ENCODE measurements at regions not wholly inside any gene's neighbourhood (a gene's known extent, or its start where the extent isn't known, plus 50 kb on each side); places are given as distances from the start of the nearest gene placed in this dataset.

DNA sequence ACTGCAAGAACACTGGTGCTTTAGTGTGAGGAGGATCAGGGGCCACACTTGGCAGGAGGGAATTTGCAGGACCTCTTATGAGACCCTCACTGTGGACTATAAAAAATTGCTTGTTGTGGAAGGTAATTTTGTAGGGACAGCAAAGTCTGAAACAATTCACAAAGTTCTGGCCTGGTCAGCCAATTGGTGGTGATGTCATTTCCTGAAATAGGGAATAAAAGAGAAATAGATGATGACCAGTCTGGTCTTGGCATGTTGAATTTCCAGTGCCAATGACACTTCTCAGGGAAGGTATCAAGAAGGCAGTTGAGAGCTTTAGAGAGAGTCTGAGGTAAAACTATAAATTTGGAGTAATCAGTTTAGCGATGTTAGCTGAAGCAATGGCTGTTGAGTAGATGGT lies 129.3 kb upstream of the LMNTD1 start:
- TF ChIP-seq, protein P1, sequence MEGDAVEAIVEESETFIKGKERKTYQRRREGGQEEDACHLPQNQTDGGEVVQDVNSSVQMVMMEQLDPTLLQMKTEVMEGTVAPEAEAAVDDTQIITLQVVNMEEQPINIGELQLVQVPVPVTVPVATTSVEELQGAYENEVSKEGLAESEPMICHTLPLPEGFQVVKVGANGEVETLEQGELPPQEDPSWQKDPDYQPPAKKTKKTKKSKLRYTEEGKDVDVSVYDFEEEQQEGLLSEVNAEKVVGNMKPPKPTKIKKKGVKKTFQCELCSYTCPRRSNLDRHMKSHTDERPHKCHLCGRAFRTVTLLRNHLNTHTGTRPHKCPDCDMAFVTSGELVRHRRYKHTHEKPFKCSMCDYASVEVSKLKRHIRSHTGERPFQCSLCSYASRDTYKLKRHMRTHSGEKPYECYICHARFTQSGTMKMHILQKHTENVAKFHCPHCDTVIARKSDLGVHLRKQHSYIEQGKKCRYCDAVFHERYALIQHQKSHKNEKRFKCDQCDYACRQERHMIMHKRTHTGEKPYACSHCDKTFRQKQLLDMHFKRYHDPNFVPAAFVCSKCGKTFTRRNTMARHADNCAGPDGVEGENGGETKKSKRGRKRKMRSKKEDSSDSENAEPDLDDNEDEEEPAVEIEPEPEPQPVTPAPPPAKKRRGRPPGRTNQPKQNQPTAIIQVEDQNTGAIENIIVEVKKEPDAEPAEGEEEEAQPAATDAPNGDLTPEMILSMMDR (IDR thresholded peaks at IDR 0.05; ENCODE audit: insufficient read depth, low read depth, low read length) = no peak
- TF ChIP-seq EZH2 (IDR thresholded peaks at IDR 0.05; ENCODE audit: insufficient read depth, low read length) = no peak
